ENCODE measurements at regions not wholly inside any gene's neighbourhood (a gene's known extent, or its start where the extent isn't known, plus 50 kb on each side); places are given as distances from the start of the nearest gene placed in this dataset.
"Not testable (repeated sequence)": the region's sequence is repeated elsewhere in the genome, so short reads cannot be mapped to it uniquely, and the experiment has no call there.

- Mint-ChIP-seq H3K27ac (no peak overlapping the region), H3K9me3 (peaks cover 0 to 6% (median 2%) of the 10 kb centered on the region in 7 donors), H3K4me3 (no peak overlapping the region), H3K36me3 (no peaks in the 10 kb centered on the region), H3K4me1 (no peaks in the 10 kb centered on the region), H3K27me3 (ENCODE audit: low read depth in 3 of 3) (no peaks in the 10 kb centered on the region)
- H4K20me1 ChIP-seq (ENCODE audit: insufficient read depth, low read length): no peaks in the 10 kb centered on the region
- no CpG with 5 or more reads among the region's 3 CpGs for WGBS (ENCODE audit: insufficient coverage)
- no peaks in the 10 kb centered on the region for H3K27me3 ChIP-seq (ENCODE audit: control insufficient read depth in 2 of 2, insufficient read depth in 2 of 2, low read length in 2 of 2)
- H3K9me3 ChIP-seq (replicated peaks in 1 of 2; ENCODE audit: control insufficient read depth in 1 of 2, insufficient read depth in 1 of 2, low read length in 2 of 2): peaks cover 2 to 25% of the 10 kb centered on the region in 2 donors
- no peak for TF ChIP-seq CTCF (IDR thresholded peaks at IDR 0.05)
- no peak for DNase-seq
- H3K9ac ChIP-seq (ENCODE audit: insufficient read depth, low read length, poor library complexity, severe bottlenecking): no peak overlapping the region
- H2AFZ ChIP-seq (ENCODE audit: insufficient read depth, low read depth, low read length, poor library complexity, severe bottlenecking): no peak overlapping the region
- H3K36me3 ChIP-seq (replicated peaks in 1 of 2; ENCODE audit: control insufficient read depth in 1 of 2, insufficient read depth in 2 of 2, low read length in 2 of 2): no peaks in the 10 kb centered on the region
- no peak overlapping the region for H3K4me2 ChIP-seq (replicated peaks; ENCODE audit: extremely low read depth, low read length, poor library complexity, severe bottlenecking)
- no peak overlapping the region for H3K4me3 ChIP-seq (replicated peaks in 1 of 3; ENCODE audit: low read depth in 2 of 3, low read length in 3 of 3)
- intact Hi-C loops (cut with micrococcal nuclease): no loop called here
- H3K27ac ChIP-seq (ENCODE audit: low read depth in 1 of 2, low read length in 2 of 2): no peak overlapping the region
- H3K79me2 ChIP-seq (ENCODE audit: insufficient read depth, low read length): no peaks in the 10 kb centered on the region
- no peaks in the 10 kb centered on the region for H3K4me1 ChIP-seq (ENCODE audit: control insufficient read depth in 1 of 2, insufficient read depth in 2 of 2, low read length in 2 of 2)
Observed at GRCh38 chr7:9036080-9036479, 602.7 kb downstream of the NXPH1 start.

- Mint-ChIP-seq H3K27ac (no peak overlapping the region), H3K4me1 (no peaks in the 10 kb centered on the region), H3K4me3 (no peak overlapping the region), H3K36me3 (no peaks in the 10 kb centered on the region), H3K27me3 (ENCODE audit: low read depth in 3 of 3) (no peaks in the 10 kb centered on the region), H3K9me3 (peaks cover 3 to 14% (median 5%) of the 10 kb centered on the region in 7 donors)
- WGBS (ENCODE audit: insufficient coverage): no CpG with 5 or more reads among the region's 4 CpGs
- Histone ChIP-seq H2AFZ (ENCODE audit: insufficient read depth, low read depth, low read length, poor library complexity, severe bottlenecking) (no peak overlapping the region), H3K27ac (ENCODE audit: low read depth in 1 of 2, low read length in 2 of 2) (no peak overlapping the region), H3K9me3 (replicated peaks in 1 of 2; ENCODE audit: control insufficient read depth in 1 of 2, insufficient read depth in 1 of 2, low read length in 2 of 2) (peaks cover 10 to 14% of the 10 kb centered on the region in 2 donors), H3K4me2 (replicated peaks; ENCODE audit: extremely low read depth, low read length, poor library complexity, severe bottlenecking) (no peak overlapping the region), H3K4me1 (ENCODE audit: control insufficient read depth in 1 of 2, insufficient read depth in 2 of 2, low read length in 2 of 2) (no peaks in the 10 kb centered on the region), H3K27me3 (ENCODE audit: control insufficient read depth in 2 of 2, insufficient read depth in 2 of 2, low read length in 2 of 2) (no peaks in the 10 kb centered on the region), H3K9ac (ENCODE audit: insufficient read depth, low read length, poor library complexity, severe bottlenecking) (no peak overlapping the region), H4K20me1 (ENCODE audit: insufficient read depth, low read length) (no peaks in the 10 kb centered on the region), H3K4me3 (replicated peaks in 1 of 3; ENCODE audit: low read depth in 2 of 3, low read length in 3 of 3) (no peak overlapping the region), H3K79me2 (ENCODE audit: insufficient read depth, low read length) (no peaks in the 10 kb centered on the region), H3K36me3 (replicated peaks in 1 of 2; ENCODE audit: control insufficient read depth in 1 of 2, insufficient read depth in 2 of 2, low read length in 2 of 2) (no peaks in the 10 kb centered on the region)
- DNase-seq: no peak
- TF ChIP-seq CTCF (IDR thresholded peaks at IDR 0.05): no peak
- intact Hi-C loops (cut with micrococcal nuclease): no loop called here
Observed at GRCh38 chr7:9071160-9071762, 637.9 kb downstream of the NXPH1 start.

GRCh38 chr7:9075774-9076173 is 642.4 kb downstream of the NXPH1 start:
- H3K27ac ChIP-seq (ENCODE audit: low read depth in 1 of 2, low read length in 2 of 2); H3K79me2 ChIP-seq (ENCODE audit: insufficient read depth, low read length); H3K9ac ChIP-seq (ENCODE audit: insufficient read depth, low read length, poor library complexity, severe bottlenecking); H3K9me3 ChIP-seq (replicated peaks in 1 of 2; ENCODE audit: control insufficient read depth in 1 of 2, insufficient read depth in 1 of 2, low read length in 2 of 2); DNase-seq; H3K4me2 ChIP-seq (replicated peaks; ENCODE audit: extremely low read depth, low read length, poor library complexity, severe bottlenecking); H3K27ac Mint-ChIP-seq; intact Hi-C loops (cut with micrococcal nuclease); H2AFZ ChIP-seq (ENCODE audit: insufficient read depth, low read depth, low read length, poor library complexity, severe bottlenecking); H3K4me1 ChIP-seq (ENCODE audit: control insufficient read depth in 1 of 2, insufficient read depth in 2 of 2, low read length in 2 of 2); H3K27me3 ChIP-seq (ENCODE audit: control insufficient read depth in 2 of 2, insufficient read depth in 2 of 2, low read length in 2 of 2); H3K36me3 Mint-ChIP-seq; H3K27me3 Mint-ChIP-seq (ENCODE audit: low read depth in 3 of 3); H3K36me3 ChIP-seq (replicated peaks in 1 of 2; ENCODE audit: control insufficient read depth in 1 of 2, insufficient read depth in 2 of 2, low read length in 2 of 2); H3K4me3 ChIP-seq (replicated peaks in 1 of 3; ENCODE audit: low read depth in 2 of 3, low read length in 3 of 3); H4K20me1 ChIP-seq (ENCODE audit: insufficient read depth, low read length); H3K9me3 Mint-ChIP-seq; H3K4me1 Mint-ChIP-seq; H3K4me3 Mint-ChIP-seq: not testable (repeated sequence)
- WGBS (ENCODE audit: insufficient coverage): no CpG with 5 or more reads among the region's 1 CpG
